Inflammatory macrophage treated with lipopolysaccharide for 4 hours (primary cell): ENCODE measurements at regions not wholly inside any gene's neighbourhood (a gene's known extent, or its start where the extent isn't known, plus 50 kb on each side); places are given as distances from the start of the nearest gene placed in this dataset.

Experiments used
- DNase-seq: peaks from one replicate; pipeline ENCODE4 v3.0.0-alpha.2; 2020

GRCh38 chr20:17137692-17138091 lies 89.1 kb upstream of the PCSK2 start:
- no peak for DNase-seq

GRCh38 chr20:17138237-17138636 lies 88.6 kb upstream of the PCSK2 start:
- no peak for DNase-seq

- DNase-seq: no peak
These were observed 85.9 kb upstream of the PCSK2 start for GRCh38 chr20:17140894-17141293.

- no peak for DNase-seq
These were observed 85.3 kb upstream of the PCSK2 start for GRCh38 chr20:17141568-17141967.

- no peak for DNase-seq
These were observed 84.2 kb upstream of the PCSK2 start for GRCh38 chr20:17142666-17143065.

GRCh38 chr20:17150858-17151257 lies 76.0 kb upstream of the PCSK2 start:
- DNase-seq: no peak

GRCh38 chr20:17155401-17155800 lies 71.4 kb upstream of the PCSK2 start:
- no peak for DNase-seq

- no peak for DNase-seq
These were observed 68.1 kb upstream of the PCSK2 start for GRCh38 chr20:17158701-17159100.

- DNase-seq: no peak
These were observed 65.0 kb upstream of the PCSK2 start for GRCh38 chr20:17161673-17162481.

GRCh38 chr20:17168026-17168612 lies 58.7 kb upstream of the PCSK2 start:
- DNase-seq: no peak

- no peak for DNase-seq
These were observed 57.2 kb upstream of the PCSK2 start for GRCh38 chr20:17169585-17170136.

GRCh38 chr20:17171746-17172280 lies 55.0 kb upstream of the PCSK2 start:
- no peak for DNase-seq

GRCh38 chr20:17172836-17173516 lies 53.9 kb upstream of the PCSK2 start:
- DNase-seq: no peak
